Type B pancreatic cell (in vitro differentiated cells): ENCODE measurements at regions not wholly inside any gene's neighbourhood (a gene's known extent, or its start where the extent isn't known, plus 50 kb on each side); places are given as distances from the start of the nearest gene placed in this dataset.

Experiments used
- DNase-seq: peaks from one replicate; pipeline ENCODE4 v3.0.0; 2021; ENCODE audit warnings: mixed read lengths; ENCODE audit not compliant: unreplicated experiment; ENCODE audit errors: extremely low spot score
- H3K27ac Mint-ChIP-seq: 2 replicates; pipeline ENCODE4 v1.8.0; 2021; ENCODE audit warnings: mild to moderate bottlenecking, mixed read lengths
- H3K27me3 Mint-ChIP-seq: 2 replicates; pipeline ENCODE4 v1.8.0; 2021; ENCODE audit warnings: mixed read lengths
- H3K36me3 Mint-ChIP-seq: 2 replicates; pipeline ENCODE4 v1.8.0; 2021; ENCODE audit warnings: mixed read lengths
- H3K4me1 Mint-ChIP-seq: one replicate; pipeline ENCODE4 v1.8.0; 2021; ENCODE audit warnings: mixed read lengths; ENCODE audit not compliant: unreplicated experiment
- H3K4me3 Mint-ChIP-seq: 2 replicates; pipeline ENCODE4 v1.8.0; 2021; ENCODE audit warnings: mild to moderate bottlenecking, mixed read lengths
- H3K9me3 Mint-ChIP-seq: 2 replicates; pipeline ENCODE4 v1.8.0; 2021; ENCODE audit warnings: mixed read lengths
- TF ChIP-seq, protein P1 (sequence below): fragments of 200-600 bp; sonication (generic); conservative IDR thresholded peaks from 2 replicates; pipeline ENCODE4 v1.5.0; 2021; ENCODE audit warnings: antibody characterized with exemption, mild to moderate bottlenecking

DNA sequence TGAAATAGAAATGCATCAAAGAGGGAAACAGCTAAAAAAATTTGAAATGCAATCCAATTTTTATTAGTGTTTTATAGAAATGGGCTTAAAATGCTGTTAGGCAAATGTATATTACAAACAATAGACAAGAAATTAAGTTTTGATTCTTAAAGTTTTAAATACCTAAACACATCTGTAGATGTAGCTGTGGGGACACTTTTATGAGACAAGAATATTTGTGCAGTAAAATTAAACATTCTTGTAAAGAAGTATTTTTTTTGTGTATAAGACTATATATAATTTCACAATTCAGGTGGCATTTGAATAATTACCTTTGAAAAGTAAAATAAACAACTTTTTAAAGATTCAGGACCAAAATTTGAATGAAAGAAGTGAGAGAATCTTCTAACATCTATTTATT lies 1015.9 kb downstream of the REEP3 start:
- H3K9me3 Mint-ChIP-seq = no peaks in the 10 kb centered on the region

DNA sequence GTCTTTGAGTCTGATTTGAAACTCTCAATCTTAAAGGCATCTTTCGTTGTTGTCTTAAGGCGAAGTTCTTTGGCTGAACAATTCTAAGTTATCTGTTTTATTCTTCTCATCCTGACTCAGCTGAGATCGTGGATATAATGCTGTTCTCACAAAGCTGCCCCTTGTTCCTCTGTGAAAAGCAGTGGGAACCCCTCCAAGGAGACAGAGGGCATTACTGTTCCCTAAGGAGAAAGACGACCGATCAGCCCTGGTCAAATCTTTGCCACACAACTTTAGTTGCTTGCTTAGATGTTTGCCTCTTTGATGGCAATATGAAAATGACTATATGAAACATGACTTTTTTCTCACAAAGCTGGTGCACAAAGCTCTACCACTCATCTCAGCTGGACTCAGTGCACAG lies 1016.7 kb downstream of the REEP3 start:
- Mint-ChIP-seq H3K27ac (no peak overlapping the region), H3K27me3 (no peaks in the 10 kb centered on the region), H3K4me3 (no peak overlapping the region), H3K9me3 (no peaks in the 10 kb centered on the region), H3K4me1 (no peaks in the 10 kb centered on the region), H3K36me3 (no peaks in the 10 kb centered on the region)
- no peak for DNase-seq
- TF ChIP-seq, protein P1, sequence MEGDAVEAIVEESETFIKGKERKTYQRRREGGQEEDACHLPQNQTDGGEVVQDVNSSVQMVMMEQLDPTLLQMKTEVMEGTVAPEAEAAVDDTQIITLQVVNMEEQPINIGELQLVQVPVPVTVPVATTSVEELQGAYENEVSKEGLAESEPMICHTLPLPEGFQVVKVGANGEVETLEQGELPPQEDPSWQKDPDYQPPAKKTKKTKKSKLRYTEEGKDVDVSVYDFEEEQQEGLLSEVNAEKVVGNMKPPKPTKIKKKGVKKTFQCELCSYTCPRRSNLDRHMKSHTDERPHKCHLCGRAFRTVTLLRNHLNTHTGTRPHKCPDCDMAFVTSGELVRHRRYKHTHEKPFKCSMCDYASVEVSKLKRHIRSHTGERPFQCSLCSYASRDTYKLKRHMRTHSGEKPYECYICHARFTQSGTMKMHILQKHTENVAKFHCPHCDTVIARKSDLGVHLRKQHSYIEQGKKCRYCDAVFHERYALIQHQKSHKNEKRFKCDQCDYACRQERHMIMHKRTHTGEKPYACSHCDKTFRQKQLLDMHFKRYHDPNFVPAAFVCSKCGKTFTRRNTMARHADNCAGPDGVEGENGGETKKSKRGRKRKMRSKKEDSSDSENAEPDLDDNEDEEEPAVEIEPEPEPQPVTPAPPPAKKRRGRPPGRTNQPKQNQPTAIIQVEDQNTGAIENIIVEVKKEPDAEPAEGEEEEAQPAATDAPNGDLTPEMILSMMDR = no peak

More for the DNA sequence above, 1015.9 kb downstream of the REEP3 start:
- Mint-ChIP-seq H3K27me3 (peaks cover 2% of the 10 kb centered on the region), H3K36me3 (no peaks in the 10 kb centered on the region), H3K4me3 (no peak overlapping the region), H3K27ac (no peak overlapping the region), H3K4me1 (no peaks in the 10 kb centered on the region)
- TF ChIP-seq, protein P1 = no peak
- no peak for DNase-seq

DNA sequence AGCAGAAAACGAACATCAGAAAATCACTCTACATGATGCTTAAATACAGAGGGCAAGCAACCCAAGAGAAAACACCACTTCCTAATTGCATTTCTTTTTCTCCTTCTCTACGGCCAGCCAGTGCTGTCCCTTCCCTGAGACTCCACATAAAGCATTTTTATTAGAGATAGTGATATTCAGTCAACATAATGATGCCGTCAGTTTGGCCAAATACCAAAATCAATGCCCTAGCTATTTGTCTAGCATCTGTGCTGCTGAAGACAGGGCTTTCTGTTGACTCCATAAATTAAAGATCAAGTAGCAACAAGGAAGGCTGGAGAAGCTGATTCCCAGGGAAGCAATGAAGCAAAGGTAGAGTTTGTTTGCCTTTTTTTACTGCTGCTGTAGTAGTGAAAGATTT lies 1024.9 kb downstream of the REEP3 start:
- Mint-ChIP-seq H3K36me3 (no peaks in the 10 kb centered on the region), H3K4me1 (no peaks in the 10 kb centered on the region), H3K4me3 (no peak overlapping the region), H3K9me3 (no peaks in the 10 kb centered on the region), H3K27ac (no peak overlapping the region), H3K27me3 (no peaks in the 10 kb centered on the region)
- TF ChIP-seq, protein P1 = no peak
- DNase-seq = no peak

DNA sequence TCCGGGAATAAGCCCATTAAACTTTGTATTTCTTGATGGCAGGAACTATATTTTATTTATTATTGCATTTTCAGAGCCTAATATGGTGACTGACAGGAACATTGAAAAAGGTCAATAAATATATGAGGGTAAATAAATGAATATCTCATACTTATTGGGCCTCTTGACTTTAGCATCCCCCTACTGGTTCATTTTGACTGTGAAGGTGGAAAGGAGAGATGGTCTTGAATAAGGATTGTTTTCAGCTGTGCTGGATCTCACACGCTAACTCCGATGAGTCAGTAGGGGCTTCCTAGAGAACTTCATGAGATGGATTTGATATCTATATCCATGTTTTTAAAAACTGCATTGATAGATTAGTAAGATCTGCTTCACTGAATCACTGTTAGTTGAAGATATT lies 1026.0 kb downstream of the REEP3 start:
- H3K9me3 Mint-ChIP-seq = no peaks in the 10 kb centered on the region
- DNase-seq = no peak
- TF ChIP-seq, protein P1 = no peak
- no peaks in the 10 kb centered on the region for H3K36me3 Mint-ChIP-seq
- no peak overlapping the region for H3K4me3 Mint-ChIP-seq
- no peaks in the 10 kb centered on the region for H3K27me3 Mint-ChIP-seq
- no peak overlapping the region for H3K27ac Mint-ChIP-seq
- no peaks in the 10 kb centered on the region for H3K4me1 Mint-ChIP-seq

DNA sequence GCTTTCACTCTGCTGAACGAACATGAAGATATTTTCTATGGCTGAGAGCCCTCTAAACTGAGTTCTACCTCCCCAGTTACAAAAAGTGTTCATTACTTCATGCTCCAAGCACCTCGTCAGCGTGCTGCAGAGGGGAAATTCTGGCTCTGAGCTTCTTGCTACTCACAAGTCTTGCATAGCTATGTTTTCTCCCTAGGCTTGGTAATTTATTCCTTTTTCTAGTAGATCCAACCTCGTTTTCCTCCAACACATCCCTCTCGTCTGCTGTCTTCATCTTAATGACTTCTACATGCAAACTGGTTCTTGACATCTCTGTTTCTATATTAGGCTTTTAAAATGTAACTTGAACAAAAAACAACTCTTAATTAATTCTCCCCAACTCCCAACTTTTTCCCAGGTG lies 1034.5 kb downstream of the REEP3 start:
- DNase-seq = no peak
- TF ChIP-seq, protein P1 = no peak
- no peaks in the 10 kb centered on the region for H3K4me1 Mint-ChIP-seq
- H3K27ac Mint-ChIP-seq = no peak overlapping the region
- no peaks in the 10 kb centered on the region for H3K9me3 Mint-ChIP-seq
- H3K36me3 Mint-ChIP-seq = no peaks in the 10 kb centered on the region
- peaks cover 11% of the 10 kb centered on the region for H3K27me3 Mint-ChIP-seq
- H3K4me3 Mint-ChIP-seq = no peak overlapping the region
